Right renal cortex interstitium (tissue), 3 donors: ENCODE measurements at regions not wholly inside any gene's neighbourhood (a gene's known extent, or its start where the extent isn't known, plus 50 kb on each side); places are given as distances from the start of the nearest gene placed in this dataset.

Source experiments
- DNase-seq, 3 donors: peaks; one replicate each; pipeline ENCODE4 v3.0.0-alpha.2; 2013; ENCODE audit warnings: low read depth in 3 of 3, low spot score in 2 of 3

DNA sequence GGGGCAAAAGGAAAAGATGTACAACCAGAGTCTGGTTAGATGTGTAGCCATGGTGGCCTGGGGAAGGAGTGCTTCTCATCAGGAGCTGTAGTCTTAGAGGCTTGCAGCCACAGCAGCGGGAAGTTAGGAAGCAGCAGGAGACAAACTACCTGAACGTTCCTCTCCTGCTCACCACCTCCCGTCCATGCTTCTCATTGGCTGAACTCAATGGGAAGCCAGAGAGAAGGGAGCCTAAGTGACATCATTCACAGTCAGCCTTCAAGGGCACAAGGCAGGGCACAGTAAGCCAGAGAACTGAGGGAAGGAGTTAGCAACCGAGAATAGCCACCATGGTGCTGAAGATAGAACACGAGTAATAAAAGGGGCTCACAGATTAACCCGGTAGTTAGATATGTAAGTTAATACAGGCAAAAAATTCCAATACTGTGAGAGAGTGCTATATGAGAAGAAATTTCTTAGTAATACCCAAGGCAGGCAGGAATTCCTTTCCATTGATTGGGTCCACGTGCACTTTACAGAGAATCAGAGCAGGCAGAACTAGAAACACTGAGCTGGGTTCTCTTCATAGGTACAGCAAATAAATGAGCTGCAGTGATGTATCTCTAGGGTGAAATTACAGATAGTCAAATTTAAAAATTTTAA, 391.5 kb upstream of the DACH1 start:
- no peak for DNase-seq

- DNase-seq: peak in 1 of 3 donors; percentile 7
Measured at GRCh38 chr13:72255908-72256307, 388.9 kb upstream of the DACH1 start.

DNA sequence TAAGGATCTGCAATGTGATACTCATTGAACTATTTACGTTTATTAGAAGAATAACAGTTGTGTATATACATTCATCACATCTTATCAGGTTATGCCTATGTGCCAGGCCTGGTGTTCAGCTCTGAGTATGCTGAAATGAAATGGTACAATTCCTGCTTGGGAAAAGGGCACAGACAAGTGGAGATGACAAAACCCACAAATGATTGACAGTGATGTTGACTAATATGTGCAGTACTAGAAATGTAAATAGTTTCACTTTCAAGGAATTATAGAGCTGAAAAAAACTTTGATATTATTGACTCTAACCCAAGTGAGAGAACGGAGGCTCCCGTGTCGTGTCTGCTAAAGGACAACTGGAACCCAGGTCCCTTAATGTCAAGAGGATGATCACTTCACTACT, 386.8 kb upstream of the DACH1 start:
- no peak for DNase-seq

GRCh38 chr13:72246396-72246795, 379.4 kb upstream of the DACH1 start:
- no peak for DNase-seq

DNA sequence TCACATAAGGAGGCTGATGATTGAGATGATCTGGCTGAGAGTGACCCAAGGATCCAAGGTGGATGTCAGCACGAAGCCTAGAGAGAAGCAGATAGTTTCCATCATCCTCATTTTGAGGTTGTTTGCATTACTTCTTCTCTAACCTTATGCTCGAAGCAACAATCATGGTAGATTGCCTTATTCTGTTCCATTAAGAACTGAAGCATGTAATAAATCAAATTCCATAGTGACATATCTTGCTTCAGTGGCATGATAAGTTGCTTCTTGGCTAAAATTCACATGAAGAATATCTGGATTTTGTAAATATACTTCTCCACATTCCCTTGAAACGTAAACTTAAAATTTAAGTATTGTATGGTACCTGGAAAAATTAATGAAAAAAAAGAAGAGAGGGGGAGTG, 377.8 kb upstream of the DACH1 start:
- DNase-seq: no peak

DNA sequence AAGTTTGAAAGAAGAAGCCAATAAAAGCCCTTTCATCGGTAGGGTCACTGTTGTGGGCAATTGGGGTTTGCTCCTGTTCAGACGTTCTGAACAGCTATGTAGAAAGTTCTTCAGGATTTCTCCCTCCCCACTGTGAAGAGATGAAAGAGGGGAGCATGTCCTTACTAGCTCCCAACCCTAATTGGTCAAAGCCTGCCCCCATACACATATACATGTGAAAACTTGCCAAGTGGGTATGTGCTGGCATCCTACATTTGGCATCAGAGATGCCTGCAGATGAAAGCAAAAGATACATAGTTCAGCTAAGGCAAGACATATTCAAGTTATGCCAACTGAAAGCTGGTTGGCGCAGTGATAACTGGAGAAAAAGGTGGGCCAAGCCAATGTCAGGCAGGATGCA, 363.1 kb upstream of the DACH1 start:
- no peak for DNase-seq

DNA sequence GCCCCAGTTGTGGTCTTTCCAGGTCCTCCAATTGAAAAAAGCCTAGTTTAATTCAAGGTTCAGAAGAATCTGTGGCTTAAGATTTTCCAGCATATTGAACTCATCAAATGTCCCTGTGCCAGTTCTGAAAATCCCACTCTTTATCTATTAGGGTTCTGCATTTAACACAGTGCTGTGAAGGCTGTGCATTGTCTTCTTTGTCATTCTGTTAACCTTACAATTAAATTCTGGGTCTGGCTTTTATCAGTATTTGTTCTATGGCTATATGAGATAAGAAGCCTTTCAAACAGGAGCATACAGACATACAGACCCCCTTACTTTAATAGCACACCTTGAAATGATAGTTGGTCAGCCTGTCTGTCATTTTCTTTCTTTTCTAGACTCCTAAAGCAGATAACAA, 362.1 kb upstream of the DACH1 start:
- no peak for DNase-seq

DNA sequence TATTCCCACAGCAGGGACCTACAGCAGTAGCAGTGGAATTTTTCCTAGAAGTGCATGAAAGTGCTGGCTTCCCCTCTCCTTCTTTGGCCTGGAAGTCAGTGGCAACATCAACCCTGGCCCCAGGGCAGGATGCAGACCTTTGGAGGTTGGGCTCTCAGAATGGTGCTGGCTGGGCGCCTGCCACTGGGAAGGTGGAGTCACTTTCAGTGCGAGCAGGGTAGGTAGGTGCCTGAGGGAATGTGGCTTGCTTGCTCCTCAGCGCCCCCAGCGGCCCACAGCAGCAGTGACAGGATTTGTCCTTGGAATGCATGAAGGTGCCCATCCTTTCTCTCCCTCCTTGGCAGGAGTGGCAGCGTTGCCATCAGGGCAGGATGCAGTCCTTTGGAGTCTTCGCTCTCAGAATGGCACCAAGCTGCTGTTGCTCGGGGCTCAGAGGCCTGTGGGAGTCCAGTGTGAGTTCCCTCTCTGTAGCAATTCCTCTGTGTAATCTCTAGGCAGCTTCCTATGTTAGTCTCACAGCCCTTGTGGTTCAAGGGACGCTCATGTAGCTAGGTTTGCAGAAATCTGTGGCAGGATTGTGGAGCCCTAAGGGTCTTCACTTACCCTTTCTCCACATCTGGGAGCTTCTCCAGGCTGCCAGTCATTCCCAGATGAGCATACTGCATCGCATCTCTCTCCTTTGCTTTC, 354.4 kb upstream of the DACH1 start:
- no peak for DNase-seq

- DNase-seq: no peak
Measured at GRCh38 chr13:72218966-72219365, 352.0 kb upstream of the DACH1 start.

DNA sequence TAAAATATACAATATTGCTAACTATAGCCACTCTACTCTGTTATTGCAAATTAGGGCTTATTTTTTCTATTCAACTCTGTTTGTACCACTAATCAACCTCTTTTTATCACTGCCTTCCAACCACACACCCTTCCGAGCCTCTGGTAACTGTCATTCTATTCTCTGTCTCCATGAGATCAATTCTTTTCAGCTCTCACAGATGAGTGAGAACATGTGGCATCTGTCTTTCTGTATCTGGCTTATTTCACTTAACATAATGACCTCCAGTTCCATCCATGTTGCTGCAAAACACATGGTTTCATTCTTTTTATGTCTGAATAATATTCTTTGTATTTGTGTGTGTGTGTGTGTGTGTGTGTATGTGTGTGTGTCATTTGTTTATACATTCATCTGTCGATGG, 350.1 kb upstream of the DACH1 start:
- no peak for DNase-seq

DNA sequence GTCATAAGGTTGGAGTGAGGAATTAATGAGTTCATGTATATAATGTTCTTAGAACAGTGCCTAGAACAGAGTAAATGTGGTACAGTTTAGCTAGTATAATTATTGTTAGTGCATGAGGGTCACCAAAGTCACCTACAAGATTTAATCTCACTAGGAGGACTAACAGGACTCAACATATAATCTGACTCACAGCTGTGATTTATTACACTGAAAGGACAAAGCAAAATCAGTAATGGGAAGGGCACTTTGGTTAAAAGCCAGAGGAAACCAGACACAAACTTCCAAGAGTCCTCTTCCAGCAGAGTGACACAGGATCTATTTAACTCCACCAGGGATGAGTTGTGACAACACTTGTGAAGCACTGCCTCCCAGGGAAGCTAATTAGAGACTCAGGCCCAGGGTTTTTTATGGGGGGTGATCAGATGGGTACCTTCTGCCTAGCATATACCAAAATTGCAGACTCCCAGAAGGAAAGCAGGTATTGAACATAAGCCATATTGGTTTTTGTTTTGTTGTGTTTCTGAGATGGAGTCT, 341.2 kb upstream of the DACH1 start:
- DNase-seq: no peak

GRCh38 chr13:72205773-72206172, 338.8 kb upstream of the DACH1 start:
- no peak for DNase-seq

GRCh38 chr13:72204291-72204690, 337.3 kb upstream of the DACH1 start:
- no peak for DNase-seq

DNA sequence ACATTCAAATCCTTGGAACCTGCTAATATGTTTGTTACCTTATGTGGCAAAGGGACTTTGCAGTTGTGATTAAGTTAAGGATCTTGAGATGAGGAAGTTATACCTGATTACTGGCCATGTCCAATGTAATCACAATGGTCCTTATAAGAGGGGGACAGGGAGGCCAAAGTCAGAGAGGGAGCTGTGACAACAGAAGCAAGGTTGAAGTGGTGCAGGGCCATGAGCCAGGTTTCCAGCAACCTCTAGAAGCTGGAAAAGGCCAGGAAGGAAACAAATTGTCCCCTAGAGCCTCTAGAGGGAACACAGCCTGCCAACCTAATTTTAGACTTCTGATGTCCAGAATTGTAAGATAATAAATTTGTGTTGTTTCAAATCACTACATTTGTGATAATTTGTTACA, 334.7 kb upstream of the DACH1 start:
- DNase-seq: no peak

GRCh38 chr13:72199640-72200039, 332.6 kb upstream of the DACH1 start:
- no peak for DNase-seq

DNA sequence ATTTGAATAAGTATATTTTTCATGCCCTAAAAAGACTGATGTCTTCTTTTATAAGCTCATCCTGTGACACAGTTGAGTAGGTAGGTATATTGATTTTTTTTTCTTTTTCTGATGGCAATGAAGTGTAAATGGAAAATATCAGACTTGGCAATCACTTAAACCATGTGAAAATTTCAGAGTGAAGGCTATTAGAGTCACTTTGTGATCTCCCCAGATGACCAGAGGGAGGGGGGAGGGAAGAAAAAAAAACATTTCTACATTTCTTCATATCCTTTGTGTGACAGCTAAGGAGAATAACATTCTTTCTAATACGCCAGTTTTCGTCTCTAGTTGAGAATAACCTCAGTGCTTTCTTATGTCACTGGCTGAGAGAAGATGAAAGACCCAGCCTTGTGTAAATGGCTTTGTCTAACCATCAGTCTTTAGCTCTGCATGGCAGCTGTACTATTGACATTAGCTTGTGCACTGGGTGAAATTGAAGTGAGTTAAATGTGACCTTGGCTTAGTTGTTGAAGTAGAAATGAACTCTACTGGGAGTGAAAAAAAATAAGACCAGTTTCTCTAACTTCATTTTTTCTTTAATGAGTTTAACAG, 332.1 kb upstream of the DACH1 start:
- no peak for DNase-seq

- no peak for DNase-seq
Measured at GRCh38 chr13:72198042-72198441, 331.0 kb upstream of the DACH1 start.

DNA sequence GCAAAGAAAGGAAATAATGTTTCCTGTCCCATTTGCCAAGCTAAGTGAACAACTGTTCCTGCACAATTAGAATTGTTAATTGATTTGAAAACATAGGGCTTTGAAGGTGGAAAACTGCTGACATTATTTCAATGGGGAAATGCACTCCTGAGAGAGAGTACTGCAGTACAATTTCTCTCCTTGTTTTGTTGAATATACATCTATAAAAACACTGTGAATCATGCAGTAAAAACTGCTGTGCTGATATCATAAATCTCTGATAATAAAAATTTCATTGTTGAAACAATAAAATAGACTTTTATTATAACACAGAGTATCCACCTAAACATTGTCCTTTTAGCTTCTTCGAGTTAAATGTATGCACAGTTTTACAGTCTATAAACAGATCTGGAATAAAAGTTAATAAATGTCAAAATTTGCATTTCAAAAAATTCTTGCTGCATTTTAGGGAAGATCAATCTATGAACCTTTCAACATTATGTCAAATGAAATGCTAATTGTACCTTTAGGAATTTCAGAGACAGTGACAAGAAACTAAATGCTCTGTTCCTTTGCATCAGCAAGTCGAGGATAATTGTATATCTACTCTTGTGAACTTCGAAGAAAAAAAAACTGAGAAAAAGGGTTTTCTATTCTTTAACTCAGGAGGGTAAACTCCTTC, 328.2 kb upstream of the DACH1 start:
- no peak for DNase-seq

- DNase-seq: no peak
Measured at GRCh38 chr13:72194523-72194922, 327.5 kb upstream of the DACH1 start.

DNA sequence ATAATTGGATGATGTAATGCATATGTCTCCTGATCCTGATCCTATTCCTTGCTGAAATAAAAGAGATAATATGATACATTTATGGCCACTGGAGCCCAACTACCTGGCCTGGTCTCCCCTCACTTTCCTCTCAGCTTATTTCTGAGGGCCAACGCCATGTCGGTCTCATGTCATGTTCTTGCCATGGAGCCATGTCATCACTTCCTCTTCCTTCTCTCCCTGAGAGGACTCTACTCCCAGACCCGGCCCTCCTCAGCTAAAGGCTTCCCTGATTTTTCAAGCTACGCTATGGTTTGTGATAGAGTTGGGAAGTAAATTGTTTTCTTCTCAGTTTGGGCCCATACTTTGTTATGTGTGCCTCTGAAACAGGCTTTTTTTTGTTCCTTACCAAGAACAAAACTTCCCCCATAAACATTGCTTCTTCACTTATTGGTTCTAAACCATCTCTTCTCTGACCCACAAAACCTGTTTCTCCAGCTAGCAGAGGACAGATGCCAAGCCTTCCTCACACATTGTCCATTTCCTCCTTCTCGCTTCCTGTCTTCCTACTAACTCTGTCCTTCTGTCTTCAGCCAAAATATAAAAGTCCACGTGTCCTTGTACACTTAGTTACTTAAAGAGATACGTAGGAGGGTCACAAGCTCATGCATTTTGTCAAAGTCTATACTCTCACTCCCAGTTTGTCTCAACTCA, 319.9 kb upstream of the DACH1 start:
- DNase-seq: no peak

DNA sequence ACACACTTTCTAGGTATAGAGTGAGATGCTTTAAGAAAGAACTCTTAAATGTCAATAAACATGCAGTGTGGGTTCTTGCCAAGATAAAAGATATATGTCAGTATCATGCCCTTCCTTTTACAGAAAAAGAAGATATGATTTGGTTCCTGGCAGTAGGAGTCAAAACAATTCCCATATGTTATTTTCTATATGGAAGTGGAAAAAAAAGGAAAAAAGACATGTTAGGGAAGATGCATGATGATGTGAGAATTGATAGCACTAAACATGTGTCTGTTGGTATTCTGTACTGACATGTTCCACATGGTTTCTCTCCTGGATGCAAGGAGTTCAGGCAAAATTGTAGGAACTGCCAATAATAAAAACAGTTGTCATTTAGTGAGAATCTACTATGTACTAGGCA, 318.8 kb upstream of the DACH1 start:
- DNase-seq: no peak
